SK-N-DZ (cell line): ENCODE measurements at regions not wholly inside any gene's neighbourhood (a gene's known extent, or its start where the extent isn't known, plus 50 kb on each side); places are given as distances from the start of the nearest gene placed in this dataset.

ENCODE experiments used
- DNase-seq: peaks from one replicate; pipeline ENCODE4 v3.0.0-alpha.2; 2015; ENCODE audit warnings: low spot score

DNA sequence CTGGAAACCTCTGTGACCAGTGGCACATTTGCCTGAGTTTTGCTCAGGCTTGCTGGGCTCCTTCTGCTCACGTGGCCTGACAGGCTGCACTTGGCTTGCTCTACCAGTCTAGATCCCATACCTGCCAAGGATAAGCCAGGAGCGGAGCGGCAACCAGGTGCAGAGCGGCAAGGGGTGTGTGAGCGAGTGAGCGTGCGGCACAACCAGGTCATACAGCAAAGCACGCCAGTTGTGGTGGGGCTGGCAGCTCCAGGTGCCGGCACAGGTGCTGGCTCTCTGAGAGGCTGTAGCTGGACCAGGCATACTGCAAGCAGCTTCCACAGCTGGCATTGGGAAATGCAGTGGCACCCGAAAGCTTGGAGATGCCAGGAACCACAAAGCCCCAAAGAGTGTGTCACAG lies 1495.1 kb downstream of the PCDH7 start:
- DNase-seq, result no peak

GRCh38 chr4:32216502-32216901 lies 1496.3 kb downstream of the PCDH7 start:
- no peak for DNase-seq

DNA sequence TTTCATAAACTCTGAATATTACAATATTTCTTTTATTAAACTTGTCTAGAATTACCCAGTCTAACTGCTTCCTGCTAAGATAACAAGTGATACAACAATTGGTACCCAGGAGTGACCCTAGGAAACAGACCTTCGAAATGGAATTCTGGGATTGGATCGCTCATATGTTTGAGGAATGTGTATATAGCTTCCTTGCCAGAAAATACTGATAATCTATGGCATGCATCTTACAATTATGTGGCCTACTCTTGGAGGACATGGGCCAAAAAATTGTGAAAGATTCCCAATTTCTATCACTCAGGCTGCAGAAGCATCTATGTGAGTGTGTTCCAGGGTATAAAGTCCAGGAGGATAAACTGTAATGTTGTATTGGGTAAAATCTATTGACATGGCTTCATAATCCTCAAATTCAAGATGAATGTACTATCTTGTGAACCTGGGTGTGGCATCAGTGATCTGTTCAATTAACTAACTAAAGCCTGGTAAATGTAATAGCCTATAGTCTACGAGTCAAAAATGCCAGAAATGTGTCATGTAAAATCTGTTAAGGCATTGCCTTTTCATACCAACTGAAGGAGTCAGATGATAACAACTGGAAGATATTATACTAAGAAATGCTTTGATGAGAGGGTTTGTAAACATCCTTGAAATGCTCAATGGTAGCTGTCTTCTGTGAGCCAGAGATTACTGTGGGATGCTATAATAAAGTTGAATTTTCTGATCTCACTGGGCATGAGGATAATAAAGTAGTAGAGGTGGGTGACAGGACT lies 1499.3 kb downstream of the PCDH7 start:
- DNase-seq, result no peak

DNA sequence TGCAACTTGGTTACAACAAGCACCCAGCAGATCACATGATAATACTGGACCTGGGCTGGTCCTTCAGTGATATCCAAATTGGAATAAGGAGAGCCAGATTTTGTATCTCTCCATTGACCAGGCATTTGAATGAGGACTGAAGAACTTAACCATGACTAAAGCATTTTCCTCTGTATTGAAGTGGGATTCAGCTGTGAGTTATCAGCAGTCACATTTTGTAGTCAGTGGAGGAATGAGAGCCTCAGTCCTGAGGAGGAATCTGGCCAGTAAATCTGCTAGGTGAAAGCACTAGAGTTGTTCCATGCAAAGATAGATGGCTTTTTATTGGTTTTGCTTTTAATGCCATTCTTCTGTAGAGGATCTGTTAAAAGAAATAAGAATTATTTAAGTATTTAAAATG lies 1506.0 kb downstream of the PCDH7 start:
- no peak for DNase-seq

GRCh38 chr4:32226733-32227132 lies 1506.6 kb downstream of the PCDH7 start:
- DNase-seq, result no peak

- DNase-seq, result no peak
Measured at GRCh38 chr4:32243926-32244325, 1523.8 kb downstream of the PCDH7 start.

DNA sequence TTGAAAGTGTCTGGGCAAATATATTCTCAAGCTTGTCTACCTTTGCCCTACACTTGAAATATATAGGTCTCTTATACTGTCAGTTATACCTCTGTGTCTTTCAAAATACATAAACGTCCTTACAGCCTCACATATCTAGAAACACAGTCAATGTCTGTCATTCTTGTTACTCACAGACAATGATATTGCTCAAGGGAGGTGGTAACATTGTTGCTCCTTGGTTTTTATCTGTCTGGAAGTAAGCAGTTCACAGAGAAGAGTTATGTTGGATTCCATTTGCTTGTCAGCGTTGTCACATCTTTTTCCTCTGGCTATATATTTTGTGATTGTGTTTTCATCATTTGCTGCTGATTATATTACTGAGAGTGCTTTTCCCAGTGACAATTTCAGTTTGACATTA lies 1528.9 kb downstream of the PCDH7 start:
- DNase-seq, result peak; percentile 9

DNA sequence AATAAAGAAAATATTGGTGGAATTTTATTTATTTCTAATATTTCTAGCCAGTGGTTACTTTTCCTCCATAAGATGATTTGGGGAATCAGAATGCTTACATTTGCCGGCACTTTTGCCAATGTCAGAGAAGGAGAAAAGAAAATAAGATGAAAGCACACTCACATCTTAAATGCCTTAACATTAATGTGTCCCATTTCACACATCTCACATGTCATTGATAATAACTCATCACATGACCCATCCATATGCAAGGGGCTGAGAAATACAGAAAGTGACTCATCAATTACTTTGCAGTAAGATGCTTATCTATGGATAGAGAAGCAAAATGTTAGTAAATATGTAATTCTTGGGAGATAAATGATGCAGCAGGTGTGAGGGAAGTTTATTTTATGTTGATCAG lies 1531.0 kb downstream of the PCDH7 start:
- DNase-seq, result no peak

GRCh38 chr4:32251926-32252325 lies 1531.8 kb downstream of the PCDH7 start:
- no peak for DNase-seq

GRCh38 chr4:32254216-32254615 lies 1534.0 kb downstream of the PCDH7 start:
- DNase-seq, result no peak

DNA sequence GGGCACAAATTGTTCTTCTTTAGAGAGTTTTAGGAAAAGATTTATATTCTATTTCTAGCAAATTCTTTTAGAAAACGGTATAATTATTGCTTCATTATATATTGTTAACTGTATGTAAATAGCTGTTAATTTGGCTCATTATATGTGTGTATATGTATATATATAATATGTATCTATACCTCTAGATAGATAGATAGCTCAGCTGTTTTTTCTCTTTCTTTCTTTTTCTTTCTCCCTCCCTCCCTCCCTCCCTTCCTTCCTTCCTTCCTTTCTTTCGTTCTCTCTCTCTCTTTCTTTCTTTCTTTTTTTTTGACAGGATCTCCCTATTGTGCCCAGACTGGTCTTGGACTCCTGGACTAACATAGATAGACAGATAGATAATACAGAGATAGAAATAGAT lies 1538.8 kb downstream of the PCDH7 start:
- no peak for DNase-seq

GRCh38 chr4:32261196-32261595 lies 1541.0 kb downstream of the PCDH7 start:
- DNase-seq, result no peak

- no peak for DNase-seq
Measured at GRCh38 chr4:32268863-32269262, 1548.7 kb downstream of the PCDH7 start.

DNA sequence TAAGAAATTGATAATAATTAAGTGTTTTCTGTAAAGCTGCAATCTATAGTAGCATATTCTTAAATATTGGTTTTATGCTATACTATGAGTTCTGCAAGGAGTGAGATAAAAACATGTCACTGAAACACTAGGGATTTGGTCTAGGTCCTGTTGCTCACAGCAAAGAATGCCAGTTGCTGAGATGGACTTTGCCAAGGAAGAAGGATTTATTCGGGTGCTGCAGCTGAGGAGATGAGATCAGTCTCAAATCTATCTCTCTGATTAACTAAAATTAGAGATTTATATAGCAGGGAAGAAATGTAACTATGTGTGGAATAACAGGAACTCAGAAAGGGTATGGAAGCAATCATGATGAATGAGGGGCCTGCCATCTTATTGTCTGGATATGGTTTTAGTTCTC lies 1569.9 kb downstream of the PCDH7 start:
- no peak for DNase-seq

DNA sequence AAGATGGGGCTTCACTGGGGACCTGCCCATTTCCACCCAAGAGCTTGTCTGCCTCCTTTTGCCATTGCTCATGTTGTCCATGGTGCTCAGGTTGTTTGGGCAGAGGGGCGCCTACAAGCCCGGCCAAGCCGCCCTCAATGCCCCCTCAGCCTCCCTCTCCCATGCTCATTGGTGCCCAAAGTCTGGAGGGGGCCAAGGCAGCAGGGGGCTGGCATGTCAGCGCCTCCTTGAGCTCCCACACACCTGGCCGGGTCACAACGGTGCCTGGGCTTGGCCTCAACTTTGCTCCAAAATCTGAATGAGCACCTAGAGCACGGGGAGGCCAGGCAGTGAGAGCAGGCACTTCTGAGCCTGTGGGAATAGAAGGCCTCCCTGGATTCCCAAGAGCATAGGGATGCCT lies 1598.8 kb downstream of the PCDH7 start:
- DNase-seq, result no peak

DNA sequence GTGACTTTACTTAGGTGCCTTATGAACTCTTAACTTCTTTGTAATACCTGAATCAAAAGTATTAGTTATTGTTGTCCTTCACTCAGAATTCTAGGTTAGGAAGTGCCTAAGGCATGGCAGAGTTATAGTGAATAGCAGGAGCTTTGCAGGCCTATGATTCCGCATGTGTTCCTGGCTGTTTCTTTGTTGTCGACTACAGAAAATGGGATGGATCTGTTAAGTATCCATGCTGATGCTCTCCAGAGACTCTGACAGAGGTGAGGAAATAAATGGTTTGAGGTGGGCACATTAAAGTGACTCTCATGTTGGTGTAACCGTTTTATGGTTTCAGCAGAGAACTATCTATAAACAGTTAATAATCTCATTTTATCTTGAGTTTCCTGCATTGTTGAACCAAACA lies 1601.3 kb downstream of the PCDH7 start:
- peak; percentile 62 for DNase-seq

GRCh38 chr4:32334759-32335158 lies 1614.6 kb downstream of the PCDH7 start:
- no peak for DNase-seq

DNA sequence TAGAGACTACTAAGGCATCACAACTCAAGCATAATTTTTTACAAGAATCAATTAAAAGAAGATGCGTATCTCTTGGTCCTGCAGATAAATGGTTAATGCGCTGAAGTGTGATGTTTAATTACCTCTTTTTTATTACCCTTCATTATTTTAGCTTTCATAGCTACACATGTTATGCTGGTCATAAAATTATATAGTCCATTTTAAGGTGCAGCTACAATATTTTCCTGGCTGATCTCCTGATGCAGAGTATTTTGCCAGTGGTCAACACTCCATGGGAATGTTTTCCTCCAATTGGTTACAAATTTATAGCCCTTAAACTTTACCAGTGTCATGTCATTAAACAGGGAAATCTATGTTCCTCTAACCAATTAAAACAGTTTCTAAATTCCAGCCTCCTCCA lies 1617.2 kb downstream of the PCDH7 start:
- no peak for DNase-seq

DNA sequence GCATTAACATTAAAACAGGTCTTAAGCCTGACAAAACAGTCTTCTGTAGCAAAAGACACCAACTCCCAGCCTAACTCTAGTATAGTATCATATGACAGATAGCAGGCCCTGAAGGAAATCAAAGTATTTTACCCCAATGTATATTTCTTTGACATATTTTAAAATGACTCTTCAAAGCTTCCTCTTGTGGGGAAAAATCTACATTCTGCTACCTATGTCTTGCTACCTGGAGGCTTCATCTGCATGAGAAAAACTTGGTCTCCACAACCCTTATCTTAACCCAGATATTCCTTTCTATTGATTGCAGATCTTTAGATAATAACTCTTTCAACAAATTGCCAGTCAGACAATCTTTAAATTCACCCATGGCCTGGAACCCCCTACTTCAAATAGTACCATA lies 1620.4 kb downstream of the PCDH7 start:
- DNase-seq, result no peak

DNA sequence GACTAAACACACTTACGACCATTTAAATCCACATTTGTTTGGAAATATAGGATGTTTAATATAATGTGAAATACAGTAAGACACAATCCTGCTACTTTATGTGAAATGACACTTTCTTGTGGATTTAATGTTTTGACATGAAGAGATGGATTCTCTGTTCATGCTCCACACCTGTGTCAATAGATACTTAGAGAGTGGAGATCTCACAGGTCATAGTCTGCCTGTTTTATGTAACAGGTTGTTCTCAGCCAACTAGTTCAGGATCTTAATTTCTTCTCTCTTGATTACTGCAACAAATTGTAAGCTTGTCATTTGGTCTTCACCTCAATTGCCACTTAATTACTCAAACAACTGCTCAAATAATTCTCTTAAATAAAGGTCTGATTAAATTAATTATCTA lies 1621.2 kb downstream of the PCDH7 start:
- no peak for DNase-seq

DNA sequence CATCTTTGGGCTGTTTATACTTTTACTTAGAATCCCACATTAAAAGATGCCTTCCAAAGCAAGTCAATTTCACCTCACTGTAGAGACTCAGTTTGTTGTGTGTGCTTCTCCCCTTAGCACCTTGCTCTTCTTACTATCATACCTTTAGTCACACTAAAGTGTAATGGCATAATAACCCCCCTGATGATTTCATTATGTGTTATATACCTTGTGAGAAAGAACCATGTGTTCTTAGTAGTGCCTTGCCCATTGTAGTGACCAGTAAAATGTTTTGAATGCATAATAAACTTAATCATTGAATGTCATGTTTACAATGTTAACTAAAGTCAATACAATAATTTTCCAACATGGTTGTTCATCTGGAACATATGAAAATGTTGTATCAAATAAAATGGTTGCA lies 1621.9 kb downstream of the PCDH7 start:
- no peak for DNase-seq

DNA sequence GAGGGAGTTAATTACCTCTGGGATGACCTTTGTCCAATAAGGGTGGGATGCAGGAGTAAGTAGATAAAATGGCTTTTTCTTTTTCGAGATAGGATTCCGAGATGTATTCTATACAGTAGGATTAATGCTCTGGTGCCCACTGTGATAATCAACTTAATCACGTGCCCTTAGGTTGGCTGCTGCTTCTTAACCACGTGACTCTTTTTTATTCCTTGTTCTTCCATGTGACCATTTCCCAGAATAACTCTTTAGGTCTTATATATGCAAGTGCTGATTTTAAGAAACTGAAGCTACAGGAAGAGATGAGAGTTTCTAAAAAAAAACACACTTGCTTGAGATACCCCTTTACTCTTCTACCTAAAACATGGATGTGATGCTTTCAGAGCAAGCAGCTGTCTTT lies 1628.9 kb downstream of the PCDH7 start:
- DNase-seq, result no peak

DNA sequence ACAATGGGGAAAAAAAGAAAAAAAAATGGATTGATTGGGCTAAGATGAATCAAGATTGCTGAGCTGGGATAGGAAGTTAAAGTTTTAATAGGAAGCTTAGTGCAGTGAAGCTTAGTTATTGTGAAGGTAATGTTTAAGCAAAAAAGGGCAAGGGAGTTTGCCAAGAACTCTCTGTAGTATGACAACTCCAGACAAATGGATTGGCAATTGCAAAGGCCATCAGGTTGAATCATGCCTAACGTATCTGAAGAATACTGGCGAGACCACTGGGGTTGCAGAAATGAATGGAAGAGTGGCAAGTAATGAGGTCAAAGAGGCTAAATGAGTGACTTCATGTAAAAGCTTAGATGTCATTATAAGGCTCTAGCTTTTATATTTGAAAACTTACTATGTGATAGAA lies 1654.0 kb downstream of the PCDH7 start:
- DNase-seq, result no peak

- no peak for DNase-seq
Measured at GRCh38 chr4:32393806-32394205, 1673.6 kb downstream of the PCDH7 start.
